Stomach smooth muscle (tissue), 2 donors: ENCODE measurements at regions not wholly inside any gene's neighbourhood (a gene's known extent, or its start where the extent isn't known, plus 50 kb on each side); places are given as distances from the start of the nearest gene placed in this dataset.
"Not testable (repeated sequence)": the region's sequence is repeated elsewhere in the genome, so short reads cannot be mapped to it uniquely, and the experiment has no call there.

Experiments
- H3K27ac ChIP-seq: one replicate; pipeline ENCODE4 v1.7.0; 2013; ENCODE audit warnings: mild to moderate bottlenecking, low read length, inconsistent platforms
- H3K27me3 ChIP-seq, 2 donors: one replicate each; pipeline ENCODE4 v1.7.0; 2013; ENCODE audit warnings: low read length in 2 of 2; ENCODE audit not compliant: insufficient read depth in 2 of 2, control insufficient read depth in 1 of 2
- H3K36me3 ChIP-seq, 2 donors: one replicate each; pipeline ENCODE4 v1.7.0; 2013; ENCODE audit warnings: low read length in 2 of 2; ENCODE audit not compliant: control insufficient read depth in 2 of 2, insufficient read depth in 2 of 2
- H3K4me1 ChIP-seq: one replicate; pipeline ENCODE4 v1.7.0; 2013; ENCODE audit warnings: low read length; ENCODE audit not compliant: control insufficient read depth, insufficient read depth
- H3K4me3 ChIP-seq, 2 donors: one replicate each; pipeline ENCODE4 v1.7.0; 2013; ENCODE audit warnings: low read length in 2 of 2
- H3K9ac ChIP-seq, 2 donors: one replicate each; pipeline ENCODE4 v1.7.0; 2013; ENCODE audit warnings: low read length in 2 of 2, mild to moderate bottlenecking in 1 of 2
- H3K9me3 ChIP-seq, 2 donors: one replicate each; pipeline ENCODE4 v1.7.0; 2013; ENCODE audit warnings: low read length in 2 of 2; ENCODE audit not compliant: control insufficient read depth in 2 of 2
- donor health status: healthy.
- donor health status: Pancreatic carcinoma.

DNA sequence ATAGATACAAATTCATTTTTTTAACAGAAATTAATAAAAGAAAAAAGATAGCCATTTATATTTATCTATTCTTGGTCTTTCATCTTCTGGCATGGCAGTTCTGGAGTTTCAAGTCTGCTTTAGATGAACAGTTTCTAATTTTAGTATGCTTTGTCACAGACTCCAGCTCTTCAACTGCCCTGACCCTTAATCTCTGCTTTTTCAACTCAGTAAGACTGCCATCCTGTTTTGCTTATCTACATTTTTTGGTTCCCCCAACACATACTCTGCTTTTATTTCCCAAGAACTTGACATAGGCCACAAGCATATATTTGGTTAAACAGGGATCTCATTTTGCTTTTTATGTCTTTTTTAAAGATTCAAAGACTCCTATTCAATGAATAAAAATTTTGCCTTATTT is 309.3 kb upstream of the KCND2 start:
- H3K36me3 ChIP-seq: no peaks in the 10 kb centered on the region
- no peak overlapping the region for H3K4me3 ChIP-seq
- no peaks in the 10 kb centered on the region for H3K4me1 ChIP-seq
- H3K27me3 ChIP-seq: no peaks in the 10 kb centered on the region
- no peak overlapping the region for H3K27ac ChIP-seq
- no peak overlapping the region for H3K9ac ChIP-seq
- H3K9me3 ChIP-seq: no peaks in the 10 kb centered on the region

DNA sequence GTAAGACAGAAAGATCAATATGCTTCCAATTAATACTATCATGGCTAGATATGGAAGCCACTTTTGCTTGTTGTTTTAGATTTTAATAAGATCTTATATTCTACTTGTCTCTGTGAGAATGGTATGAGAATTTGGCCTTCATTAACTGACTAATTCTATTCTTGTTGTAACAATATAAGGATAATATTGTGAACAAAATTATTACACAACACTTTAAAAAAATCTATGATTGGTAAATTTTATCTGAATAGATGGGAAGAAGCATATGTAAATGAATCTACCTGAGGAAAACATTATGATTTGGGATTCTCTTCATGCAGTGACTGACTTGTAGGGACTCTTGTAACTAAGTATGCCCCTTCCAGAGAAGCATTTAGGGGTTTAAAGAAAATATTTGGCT is 308.9 kb upstream of the KCND2 start:
- H3K4me1 ChIP-seq: no peaks in the 10 kb centered on the region
- H3K27me3 ChIP-seq: no peaks in the 10 kb centered on the region
- H3K4me3 ChIP-seq: no peak overlapping the region
- no peak overlapping the region for H3K9ac ChIP-seq
- no peak overlapping the region for H3K27ac ChIP-seq
- H3K9me3 ChIP-seq: no peaks in the 10 kb centered on the region
- no peaks in the 10 kb centered on the region for H3K36me3 ChIP-seq

DNA sequence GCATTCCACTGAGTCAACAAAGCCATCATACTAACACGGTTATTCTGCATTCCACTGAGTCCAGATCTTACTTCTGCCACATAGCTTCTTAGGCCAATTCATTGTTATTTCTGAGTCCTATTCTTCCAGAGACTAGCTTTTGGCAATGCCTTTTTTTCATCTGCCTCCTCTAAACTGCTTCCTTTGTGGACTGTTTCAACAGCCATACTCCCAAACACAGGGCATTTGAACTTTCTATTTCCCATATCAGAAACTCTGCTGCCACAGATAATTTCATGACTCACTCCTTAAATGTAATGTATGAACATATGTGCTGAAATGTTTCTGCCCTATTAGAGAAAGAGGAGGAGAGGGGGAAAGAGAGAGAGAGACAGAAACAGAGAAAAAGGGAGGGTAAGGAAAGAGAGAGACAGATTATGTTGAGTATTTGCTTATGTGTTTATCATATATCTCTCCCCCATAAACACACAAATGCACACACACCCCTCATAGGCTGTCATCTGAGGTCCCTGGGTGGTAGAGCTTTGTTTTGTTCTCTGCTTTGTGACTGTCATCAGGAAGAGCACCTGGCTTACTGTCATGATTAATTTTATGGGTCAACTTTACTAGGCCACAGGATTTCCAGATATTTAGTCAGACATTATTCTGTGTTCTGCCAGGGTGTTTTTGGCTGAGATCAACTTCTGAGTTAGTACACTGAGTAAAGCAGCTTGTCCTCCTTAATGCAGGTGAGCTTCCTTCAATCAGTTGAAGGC is 308.0 kb upstream of the KCND2 start:
- Histone ChIP-seq H3K36me3 (no peaks in the 10 kb centered on the region), H3K9me3 (no peaks in the 10 kb centered on the region), H3K27me3 (no peaks in the 10 kb centered on the region), H3K27ac (no peak overlapping the region), H3K4me3 (no peak overlapping the region), H3K9ac (no peak overlapping the region), H3K4me1 (no peaks in the 10 kb centered on the region)

DNA sequence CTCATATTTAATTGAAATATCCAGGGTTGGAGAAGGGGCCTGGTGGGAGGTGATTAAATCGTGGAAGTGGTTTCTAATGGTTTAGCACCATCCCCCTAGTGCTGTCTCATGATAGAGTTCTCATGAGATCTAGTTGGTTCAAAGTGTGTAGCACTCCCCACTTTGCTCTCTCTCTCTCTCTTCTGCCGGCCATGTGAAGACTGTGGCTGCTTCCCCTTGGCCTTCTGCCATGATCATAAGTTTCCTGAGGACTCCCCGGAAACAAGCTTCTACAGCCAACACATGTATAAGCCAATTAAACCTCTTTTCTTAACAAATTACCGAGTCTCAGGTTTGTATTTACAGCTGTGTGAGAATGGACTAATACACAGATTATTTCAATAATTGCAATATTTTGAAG is 305.8 kb upstream of the KCND2 start:
- Histone ChIP-seq H3K9ac (no peak overlapping the region), H3K9me3 (no peaks in the 10 kb centered on the region), H3K4me3 (no peak overlapping the region), H3K27ac (no peak overlapping the region), H3K27me3 (no peaks in the 10 kb centered on the region), H3K4me1 (no peaks in the 10 kb centered on the region), H3K36me3 (no peaks in the 10 kb centered on the region)

DNA sequence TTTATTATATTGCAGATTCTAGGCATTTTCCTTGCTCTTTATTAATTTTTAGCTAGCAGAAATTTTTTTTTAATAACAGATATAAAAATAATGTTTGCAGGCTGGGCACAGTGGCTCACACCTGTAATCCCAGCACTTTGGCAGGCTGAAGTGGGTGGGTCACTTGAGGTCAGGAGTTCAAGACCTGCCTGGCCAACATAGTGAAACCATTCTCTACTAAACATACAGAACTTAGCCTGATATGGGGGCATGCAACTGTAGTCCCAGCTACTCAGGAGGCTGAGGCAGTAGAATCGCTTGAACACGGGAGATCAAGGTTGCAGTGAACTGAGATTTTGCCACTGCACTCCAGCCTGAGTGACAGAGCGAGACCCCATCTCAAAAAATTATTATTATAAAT is 304.6 kb upstream of the KCND2 start:
- not testable (repeated sequence) for H3K27me3 ChIP-seq, H3K9ac ChIP-seq, H3K4me3 ChIP-seq, H3K9me3 ChIP-seq, H3K27ac ChIP-seq, H3K36me3 ChIP-seq, H3K4me1 ChIP-seq

DNA sequence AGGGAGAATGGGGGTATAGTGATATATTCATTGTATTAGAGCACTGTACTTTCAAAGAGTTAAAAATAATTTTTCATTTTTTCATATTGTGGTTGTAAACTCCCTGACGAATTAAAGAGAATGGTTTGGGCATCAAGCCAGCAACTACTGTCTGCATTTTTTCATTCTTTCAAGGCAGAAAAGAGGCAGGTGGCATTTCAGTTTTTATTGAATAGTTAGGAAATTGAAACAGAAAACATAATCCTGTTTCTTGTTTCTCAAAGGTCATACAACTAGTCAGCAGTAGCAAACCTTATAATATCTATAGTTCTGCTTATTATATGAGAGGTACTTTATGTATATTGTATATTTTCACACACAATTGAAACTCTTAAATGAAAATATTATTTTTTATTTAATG is 303.9 kb upstream of the KCND2 start:
- H3K9ac ChIP-seq: no peak overlapping the region
- no peak overlapping the region for H3K4me3 ChIP-seq
- H3K27me3 ChIP-seq: no peaks in the 10 kb centered on the region
- no peaks in the 10 kb centered on the region for H3K4me1 ChIP-seq
- no peak overlapping the region for H3K27ac ChIP-seq
- H3K36me3 ChIP-seq: no peaks in the 10 kb centered on the region
- no peaks in the 10 kb centered on the region for H3K9me3 ChIP-seq

DNA sequence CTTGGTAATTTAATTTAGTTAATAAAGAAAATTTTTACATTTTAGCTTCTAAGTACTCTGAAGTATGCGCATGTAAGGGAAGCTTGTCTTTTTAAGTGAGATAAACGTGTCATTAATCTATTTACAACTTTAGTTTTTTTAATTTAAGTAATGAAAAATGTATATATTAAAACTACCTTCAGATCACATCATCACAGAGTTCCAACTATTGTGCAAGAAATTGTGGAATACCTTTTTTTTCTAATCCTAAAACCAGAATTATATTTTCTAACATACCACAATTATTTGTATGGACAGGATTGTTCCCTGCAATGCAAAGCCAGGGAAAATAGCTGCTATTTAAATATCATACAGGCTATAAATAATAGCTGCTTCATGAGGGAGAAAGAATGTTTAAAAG is 303.2 kb upstream of the KCND2 start:
- Histone ChIP-seq H3K9ac (no peak overlapping the region), H3K9me3 (no peaks in the 10 kb centered on the region), H3K27me3 (no peaks in the 10 kb centered on the region), H3K4me3 (no peak overlapping the region), H3K4me1 (no peaks in the 10 kb centered on the region), H3K27ac (no peak overlapping the region), H3K36me3 (no peaks in the 10 kb centered on the region)

DNA sequence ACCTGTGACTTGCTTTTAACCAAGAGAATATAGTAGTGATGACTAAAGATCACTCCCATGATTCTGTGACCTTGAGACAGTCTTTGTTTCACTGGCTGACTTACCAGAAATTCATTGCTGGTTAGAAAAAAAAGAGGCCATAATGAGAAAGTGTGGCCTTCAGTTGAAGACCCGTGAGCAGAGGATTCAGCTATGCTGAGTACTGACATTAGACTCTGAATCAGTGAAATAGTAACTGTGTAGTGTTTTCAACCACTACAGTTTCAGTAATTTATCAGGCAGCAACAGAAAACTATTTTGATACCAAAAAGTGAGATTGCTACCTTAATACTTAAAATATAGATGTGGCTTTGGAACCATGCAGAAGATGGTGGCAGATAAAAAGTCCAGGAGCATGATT is 298.0 kb upstream of the KCND2 start:
- no peaks in the 10 kb centered on the region for H3K27me3 ChIP-seq

DNA sequence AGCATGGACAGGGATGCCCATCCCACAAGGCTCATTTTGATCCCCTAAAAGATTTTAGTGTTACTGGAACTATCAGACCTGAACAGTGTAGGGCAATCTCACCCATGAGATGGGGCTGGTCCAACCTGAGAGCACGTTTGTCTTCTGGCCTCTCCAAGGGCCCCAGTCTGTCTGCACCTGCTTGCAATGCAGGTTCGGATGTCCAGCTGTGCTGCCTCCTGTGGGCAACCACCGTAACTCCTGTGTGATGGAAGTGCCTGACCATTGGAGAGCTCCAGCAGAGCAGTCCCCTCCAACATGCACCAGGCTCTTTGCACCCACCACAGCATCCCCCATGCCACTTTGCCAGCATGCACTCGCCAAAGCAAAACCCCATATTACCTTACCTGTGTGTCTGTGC is 290.1 kb upstream of the KCND2 start:
- peaks cover 0 to 3% of the 10 kb centered on the region in 2 donors for H3K9me3 ChIP-seq
- no peaks in the 10 kb centered on the region for H3K36me3 ChIP-seq
- H3K4me3 ChIP-seq: no peak overlapping the region
- H3K27me3 ChIP-seq: no peaks in the 10 kb centered on the region
- H3K9ac ChIP-seq: no peak overlapping the region
- no peak overlapping the region for H3K27ac ChIP-seq
- H3K4me1 ChIP-seq: no peaks in the 10 kb centered on the region

More for the DNA sequence above, 298.0 kb upstream of the KCND2 start:
- no peak overlapping the region for H3K9ac ChIP-seq
- H3K4me1 ChIP-seq: no peaks in the 10 kb centered on the region
- H3K27ac ChIP-seq: no peak overlapping the region
- H3K9me3 ChIP-seq: no peaks in the 10 kb centered on the region
- H3K36me3 ChIP-seq: no peaks in the 10 kb centered on the region
- no peak overlapping the region for H3K4me3 ChIP-seq

DNA sequence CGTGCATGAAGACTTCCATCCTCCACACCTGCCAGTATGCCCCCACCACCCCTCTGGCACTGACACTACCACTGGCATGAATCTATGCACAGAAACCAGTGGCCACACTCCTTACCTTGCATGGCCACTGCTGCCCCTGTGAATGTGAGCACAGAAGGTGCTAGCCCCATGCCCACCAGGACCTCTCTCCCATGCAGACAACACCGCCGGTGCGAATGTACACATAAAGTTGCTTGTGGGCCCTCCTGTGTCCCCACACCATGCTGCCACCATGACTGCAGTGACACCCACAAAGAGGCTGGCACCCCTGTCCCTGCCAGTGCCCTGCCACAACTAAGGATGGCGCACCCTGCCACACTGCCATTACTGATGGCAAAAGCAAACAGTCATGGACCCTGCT is 289.5 kb upstream of the KCND2 start:
- H3K9ac ChIP-seq: no peak overlapping the region
- H3K9me3 ChIP-seq: peaks cover 0 to 3% of the 10 kb centered on the region in 2 donors
- no peaks in the 10 kb centered on the region for H3K36me3 ChIP-seq
- no peak overlapping the region for H3K4me3 ChIP-seq
- H3K27ac ChIP-seq: no peak overlapping the region
- no peaks in the 10 kb centered on the region for H3K27me3 ChIP-seq
- H3K4me1 ChIP-seq: no peaks in the 10 kb centered on the region

DNA sequence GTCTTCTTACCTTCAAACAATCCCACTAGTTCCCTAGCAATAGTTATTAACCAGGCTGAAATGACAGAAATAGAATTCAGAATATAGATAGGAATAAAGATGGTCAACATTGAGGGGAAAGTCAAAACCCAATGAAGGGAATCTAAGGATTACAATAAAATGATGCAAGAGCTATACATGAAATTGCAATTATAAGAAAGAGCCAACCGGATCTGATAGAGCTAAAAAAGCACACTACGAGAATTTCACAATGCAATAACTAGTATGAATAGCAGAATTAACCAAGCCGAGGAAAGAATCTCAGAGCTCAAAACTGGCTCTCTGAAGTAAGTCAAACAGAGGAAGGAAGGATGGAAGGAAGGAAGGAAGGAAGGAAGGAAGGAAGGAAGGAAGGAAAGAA is 288.7 kb upstream of the KCND2 start:
- no peaks in the 10 kb centered on the region for H3K36me3 ChIP-seq
- no peak overlapping the region for H3K9ac ChIP-seq
- H3K27me3 ChIP-seq: no peaks in the 10 kb centered on the region
- H3K27ac ChIP-seq: no peak overlapping the region
- no peaks in the 10 kb centered on the region for H3K4me1 ChIP-seq
- no peak overlapping the region for H3K4me3 ChIP-seq
- peaks cover 0 to 3% of the 10 kb centered on the region in 2 donors for H3K9me3 ChIP-seq
